Nephron (organoid): ENCODE measurements at regions not wholly inside any gene's neighbourhood (a gene's known extent, or its start where the extent isn't known, plus 50 kb on each side); places are given as distances from the start of the nearest gene placed in this dataset.

Experiments used
- H3K27ac Mint-ChIP-seq, 3 experiments: 2 replicates each; pipeline ENCODE4 v1.8.0; 2020; ENCODE audit warnings: mixed read lengths in 3 of 3, mild to moderate bottlenecking in 2 of 3, moderate library complexity in 1 of 3
- H3K27me3 Mint-ChIP-seq: 2 replicates; pipeline ENCODE4 v1.8.0; 2021; ENCODE audit warnings: low read depth, mild to moderate bottlenecking, moderate library complexity, mixed read lengths
- H3K36me3 Mint-ChIP-seq: 2 replicates; pipeline ENCODE4 v1.8.0; 2020; ENCODE audit warnings: low read depth, mixed read lengths
- H3K4me1 Mint-ChIP-seq: 2 replicates; pipeline ENCODE4 v1.8.0; 2020; ENCODE audit warnings: mixed read lengths
- H3K4me3 Mint-ChIP-seq, 3 experiments: 2 replicates each; pipeline ENCODE4 v1.8.0; 2020; ENCODE audit warnings: mild to moderate bottlenecking in 3 of 3, mixed read lengths in 3 of 3, moderate library complexity in 2 of 3
- H3K9me3 Mint-ChIP-seq: 2 replicates; pipeline ENCODE4 v1.8.0; 2020; ENCODE audit warnings: mixed read lengths
- TF ChIP-seq, protein P1 (sequence below), 3 experiments: fragments of 200-600 bp; sonication (generic); IDR thresholded peaks; one replicate each; pipeline ENCODE4 v1.5.0; 2021; ENCODE audit warnings: antibody characterized with exemption in 3 of 3; ENCODE audit not compliant: unreplicated experiment in 3 of 3

DNA sequence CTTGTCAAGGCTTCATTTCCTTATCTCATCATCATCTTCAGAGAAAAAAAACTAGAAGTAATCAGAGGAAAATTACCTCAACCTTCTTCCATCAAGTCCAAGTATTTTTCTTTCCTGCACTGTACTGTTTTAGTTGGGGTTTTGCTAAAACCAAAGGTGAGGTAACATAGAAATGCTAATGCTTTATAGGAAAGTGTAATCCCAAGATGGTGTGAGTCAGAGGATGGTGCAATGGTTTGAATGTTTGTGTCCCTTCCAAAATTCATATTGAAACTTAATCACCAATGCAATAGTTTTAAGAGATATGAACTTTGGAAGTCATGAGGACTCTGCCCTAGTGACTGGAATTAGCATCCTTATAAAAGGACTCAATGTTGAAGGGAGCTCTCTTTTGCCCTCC lies 79.5 kb downstream of the KBTBD8 start:
- Mint-ChIP-seq H3K36me3 (no peaks in the 10 kb centered on the region), H3K9me3 (no peaks in the 10 kb centered on the region), H3K27ac (no peak overlapping the region), H3K4me1 (peaks cover 7% of the 10 kb centered on the region), H3K27me3 (no peaks in the 10 kb centered on the region), H3K4me3 (no peak overlapping the region)
- TF ChIP-seq, protein P1, sequence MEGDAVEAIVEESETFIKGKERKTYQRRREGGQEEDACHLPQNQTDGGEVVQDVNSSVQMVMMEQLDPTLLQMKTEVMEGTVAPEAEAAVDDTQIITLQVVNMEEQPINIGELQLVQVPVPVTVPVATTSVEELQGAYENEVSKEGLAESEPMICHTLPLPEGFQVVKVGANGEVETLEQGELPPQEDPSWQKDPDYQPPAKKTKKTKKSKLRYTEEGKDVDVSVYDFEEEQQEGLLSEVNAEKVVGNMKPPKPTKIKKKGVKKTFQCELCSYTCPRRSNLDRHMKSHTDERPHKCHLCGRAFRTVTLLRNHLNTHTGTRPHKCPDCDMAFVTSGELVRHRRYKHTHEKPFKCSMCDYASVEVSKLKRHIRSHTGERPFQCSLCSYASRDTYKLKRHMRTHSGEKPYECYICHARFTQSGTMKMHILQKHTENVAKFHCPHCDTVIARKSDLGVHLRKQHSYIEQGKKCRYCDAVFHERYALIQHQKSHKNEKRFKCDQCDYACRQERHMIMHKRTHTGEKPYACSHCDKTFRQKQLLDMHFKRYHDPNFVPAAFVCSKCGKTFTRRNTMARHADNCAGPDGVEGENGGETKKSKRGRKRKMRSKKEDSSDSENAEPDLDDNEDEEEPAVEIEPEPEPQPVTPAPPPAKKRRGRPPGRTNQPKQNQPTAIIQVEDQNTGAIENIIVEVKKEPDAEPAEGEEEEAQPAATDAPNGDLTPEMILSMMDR (IDR thresholded peaks at IDR 0.05; ENCODE audit: unreplicated experiment in 3 of 3) = no peak

DNA sequence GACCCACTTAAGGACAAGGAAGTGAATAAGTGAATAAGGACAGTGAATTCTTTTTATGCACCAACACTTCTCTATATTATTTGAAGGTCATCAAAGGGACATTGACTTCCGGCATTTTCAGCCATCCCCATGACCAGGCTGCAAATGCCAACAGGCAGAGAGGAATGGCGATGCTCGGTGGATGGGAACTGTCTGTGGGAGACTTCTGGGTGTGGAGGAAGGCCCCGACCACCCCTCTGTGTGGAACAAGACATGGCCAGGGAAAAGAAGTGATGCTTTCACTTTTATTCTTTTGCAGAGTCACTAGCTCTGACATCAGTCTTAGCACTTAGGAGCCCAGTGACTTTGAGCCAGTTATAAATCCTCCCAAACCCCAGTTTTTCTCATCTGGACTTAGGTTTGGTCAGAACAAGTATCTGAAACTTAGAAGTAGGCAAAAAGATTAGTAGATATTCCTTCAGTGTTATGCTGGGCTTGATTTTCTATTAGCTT lies 84.5 kb downstream of the KBTBD8 start:
- H3K9me3 Mint-ChIP-seq = peaks cover 23% of the 10 kb centered on the region
- no peak overlapping the region for H3K27ac Mint-ChIP-seq
- TF ChIP-seq, protein P1 (IDR thresholded peaks at IDR 0.05; ENCODE audit: unreplicated experiment in 3 of 3) = no peak
- no peak overlapping the region for H3K4me3 Mint-ChIP-seq
- H3K4me1 Mint-ChIP-seq = no peaks in the 10 kb centered on the region
- H3K36me3 Mint-ChIP-seq = no peaks in the 10 kb centered on the region
- H3K27me3 Mint-ChIP-seq = peaks cover 7% of the 10 kb centered on the region

DNA sequence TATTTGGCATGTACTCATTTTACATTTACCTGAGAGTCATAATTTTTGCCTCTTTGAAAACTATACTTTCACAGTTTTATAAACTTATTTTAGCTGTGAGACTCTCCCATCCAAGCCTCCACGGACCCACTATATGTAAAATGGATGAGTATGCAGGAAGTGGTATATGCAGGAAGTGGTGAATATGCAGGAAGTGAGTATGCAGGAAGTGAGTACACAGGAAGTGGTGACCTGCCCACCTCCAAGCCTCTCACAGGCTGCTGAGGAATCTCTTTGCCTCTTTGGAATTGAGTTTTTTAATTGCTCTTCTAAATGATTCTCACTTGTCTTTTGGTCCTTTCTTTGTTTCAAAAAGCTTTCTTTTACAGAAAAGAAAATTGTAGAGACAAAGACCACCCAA lies 85.2 kb downstream of the KBTBD8 start:
- Mint-ChIP-seq H3K27me3 (peaks cover 7% of the 10 kb centered on the region), H3K4me1 (no peaks in the 10 kb centered on the region), H3K27ac (no peak overlapping the region), H3K4me3 (no peak overlapping the region), H3K36me3 (no peaks in the 10 kb centered on the region), H3K9me3 (peaks cover 28% of the 10 kb centered on the region)
- TF ChIP-seq, protein P1 (IDR thresholded peaks at IDR 0.05; ENCODE audit: unreplicated experiment in 3 of 3) = no peak

DNA sequence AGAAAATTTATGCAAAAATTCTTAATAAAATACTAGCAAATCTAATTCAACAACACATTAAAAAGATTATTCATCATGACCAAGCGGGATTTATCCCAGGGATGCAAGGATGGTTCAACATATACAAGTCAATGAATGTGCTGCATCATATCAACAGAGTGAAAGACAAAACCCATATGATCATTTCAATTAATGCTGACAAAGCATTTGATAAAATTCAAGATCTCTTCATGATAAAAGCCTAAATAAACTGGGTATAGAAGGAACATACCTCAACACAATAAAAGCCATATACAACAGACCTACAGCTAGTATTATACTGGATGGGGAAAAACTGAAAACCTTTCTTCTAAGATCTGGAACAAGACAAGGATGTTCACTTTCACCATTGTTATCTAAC lies 89.7 kb downstream of the KBTBD8 start:
- no peaks in the 10 kb centered on the region for H3K4me1 Mint-ChIP-seq
- H3K36me3 Mint-ChIP-seq = no peaks in the 10 kb centered on the region
- TF ChIP-seq, protein P1 (IDR thresholded peaks at IDR 0.05; ENCODE audit: unreplicated experiment in 3 of 3) = no peak
- no peak overlapping the region for H3K27ac Mint-ChIP-seq
- peaks cover 28% of the 10 kb centered on the region for H3K9me3 Mint-ChIP-seq
- peaks cover 7% of the 10 kb centered on the region for H3K27me3 Mint-ChIP-seq
- H3K4me3 Mint-ChIP-seq = no peak overlapping the region

DNA sequence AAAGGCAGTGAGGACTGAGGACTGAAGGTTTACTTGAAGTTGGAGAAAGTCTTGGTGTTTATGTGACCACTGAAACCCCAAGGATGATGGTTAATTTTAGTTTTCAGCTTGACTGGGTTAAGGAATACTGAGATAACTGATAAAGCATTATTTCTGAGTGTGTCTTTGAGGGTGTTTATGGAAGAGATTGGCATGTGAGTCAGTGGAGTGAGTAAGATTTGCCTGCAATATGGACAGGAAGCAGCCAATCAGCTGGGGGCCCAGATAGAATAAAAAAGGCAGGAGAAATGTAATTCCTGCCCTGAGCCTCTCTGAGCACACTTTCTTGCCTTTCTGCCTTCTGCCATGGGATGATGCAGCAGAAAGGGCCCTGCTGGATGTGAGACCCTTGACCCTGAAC lies 92.4 kb downstream of the KBTBD8 start:
- H3K9me3 Mint-ChIP-seq = peaks cover 19% of the 10 kb centered on the region
- TF ChIP-seq, protein P1 (IDR thresholded peaks at IDR 0.05; ENCODE audit: unreplicated experiment in 3 of 3) = no peak

DNA sequence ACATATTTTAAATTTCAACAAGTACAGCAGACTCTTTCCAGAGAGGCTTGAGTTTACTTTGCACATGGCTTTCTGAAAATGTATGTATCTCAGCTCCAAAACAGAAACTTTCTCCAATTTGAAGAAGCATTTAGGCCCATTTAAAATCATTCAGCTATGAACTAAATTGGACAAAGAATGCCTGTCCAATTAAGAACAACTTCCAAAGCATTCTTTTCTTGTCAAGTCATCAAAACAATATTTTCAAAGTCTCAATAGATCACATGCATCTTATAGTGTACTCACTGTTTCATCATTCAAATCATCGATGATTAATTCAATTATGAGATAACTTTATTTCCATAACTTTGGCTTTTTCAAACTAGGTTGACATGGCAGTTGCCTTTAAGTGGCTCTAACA lies 95.2 kb downstream of the KBTBD8 start:
- TF ChIP-seq, protein P1 (IDR thresholded peaks at IDR 0.05; ENCODE audit: unreplicated experiment in 3 of 3) = no peak
- Mint-ChIP-seq H3K36me3 (no peaks in the 10 kb centered on the region), H3K4me3 (no peak overlapping the region), H3K27me3 (no peaks in the 10 kb centered on the region), H3K9me3 (no peaks in the 10 kb centered on the region), H3K27ac (no peak overlapping the region), H3K4me1 (peaks cover 20% of the 10 kb centered on the region)

More for the DNA sequence above, 92.4 kb downstream of the KBTBD8 start:
- no peaks in the 10 kb centered on the region for H3K27me3 Mint-ChIP-seq
- peaks cover 16% of the 10 kb centered on the region for H3K4me1 Mint-ChIP-seq
- H3K27ac Mint-ChIP-seq = no peak overlapping the region
- H3K36me3 Mint-ChIP-seq = no peaks in the 10 kb centered on the region
- H3K4me3 Mint-ChIP-seq = no peak overlapping the region
